ENCODE measurements at regions not wholly inside any gene's neighbourhood (a gene's known extent, or its start where the extent isn't known, plus 50 kb on each side); places are given as distances from the start of the nearest gene placed in this dataset.

DNA sequence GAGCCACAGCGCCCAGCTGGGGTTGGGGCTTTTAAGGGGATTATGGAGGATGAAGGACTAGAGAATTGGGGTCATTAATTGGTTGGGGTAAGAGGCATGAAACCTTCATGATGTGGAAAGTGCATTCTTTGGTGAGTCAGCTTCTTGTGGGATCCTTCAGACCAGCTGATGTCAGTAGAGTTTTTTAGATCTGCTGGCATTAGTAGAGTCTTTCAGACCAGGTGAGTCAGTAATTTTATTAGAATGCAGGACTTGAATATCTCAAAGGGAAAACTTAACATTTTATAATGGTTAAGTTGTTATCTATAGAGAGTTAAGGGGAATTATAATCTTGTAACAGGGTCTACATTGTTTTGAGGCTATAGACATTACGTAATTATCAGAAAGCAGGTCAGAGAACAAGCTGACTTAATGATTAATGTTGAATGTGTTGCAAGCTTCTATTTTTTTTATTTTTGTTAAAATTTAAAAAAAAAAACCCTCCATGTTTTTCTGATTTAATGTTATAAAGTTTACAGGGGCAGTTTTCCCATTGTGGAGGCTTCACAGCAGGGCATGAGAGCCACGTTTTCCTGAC is 160.9 kb upstream of the FMN2 start:
- H3F3A ChIP-seq (ENCODE audit: low read length, unreplicated experiment), result no peaks in the 10 kb centered on the region
- no peak for TF ChIP-seq EZH2 (IDR thresholded peaks at IDR 0.05; ENCODE audit: low read length, unreplicated experiment)
- TF ChIP-seq, protein P1, sequence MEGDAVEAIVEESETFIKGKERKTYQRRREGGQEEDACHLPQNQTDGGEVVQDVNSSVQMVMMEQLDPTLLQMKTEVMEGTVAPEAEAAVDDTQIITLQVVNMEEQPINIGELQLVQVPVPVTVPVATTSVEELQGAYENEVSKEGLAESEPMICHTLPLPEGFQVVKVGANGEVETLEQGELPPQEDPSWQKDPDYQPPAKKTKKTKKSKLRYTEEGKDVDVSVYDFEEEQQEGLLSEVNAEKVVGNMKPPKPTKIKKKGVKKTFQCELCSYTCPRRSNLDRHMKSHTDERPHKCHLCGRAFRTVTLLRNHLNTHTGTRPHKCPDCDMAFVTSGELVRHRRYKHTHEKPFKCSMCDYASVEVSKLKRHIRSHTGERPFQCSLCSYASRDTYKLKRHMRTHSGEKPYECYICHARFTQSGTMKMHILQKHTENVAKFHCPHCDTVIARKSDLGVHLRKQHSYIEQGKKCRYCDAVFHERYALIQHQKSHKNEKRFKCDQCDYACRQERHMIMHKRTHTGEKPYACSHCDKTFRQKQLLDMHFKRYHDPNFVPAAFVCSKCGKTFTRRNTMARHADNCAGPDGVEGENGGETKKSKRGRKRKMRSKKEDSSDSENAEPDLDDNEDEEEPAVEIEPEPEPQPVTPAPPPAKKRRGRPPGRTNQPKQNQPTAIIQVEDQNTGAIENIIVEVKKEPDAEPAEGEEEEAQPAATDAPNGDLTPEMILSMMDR (conservative IDR thresholded peaks at IDR 0.05; ENCODE audit: low read depth, low read length), result no peak
- TF ChIP-seq EZH2phosphoT487 (IDR thresholded peaks at IDR 0.05; ENCODE audit: borderline replicate concordance, low read length), result no peak
- H3K9ac ChIP-seq (ENCODE audit: low read length), result no peak overlapping the region
- H3K27me3 ChIP-seq (ENCODE audit: low read length), result no peaks in the 10 kb centered on the region
- no peaks in the 10 kb centered on the region for H4K20me1 ChIP-seq (ENCODE audit: low read length)
- H3K4me2 ChIP-seq (ENCODE audit: low read length), result no peak overlapping the region; the same call in 1 of the 2 replicates
- H3K79me2 ChIP-seq (ENCODE audit: low read length), result no peaks in the 10 kb centered on the region
- H3K27ac ChIP-seq (ENCODE audit: low read length), result no peak overlapping the region
- intact Hi-C loops (cut with micrococcal nuclease), result no loop called here
- BruUV-seq (replicated peaks), result no TSS peak
- H3K4me3 ChIP-seq (ENCODE audit: low read length), result no peak overlapping the region
- H3K9me3 ChIP-seq (ENCODE audit: low read length), result no peaks in the 10 kb centered on the region
- ChIA-PET CTCF (interaction anchor here (0.6 kb wide), 1 partner anchor 328 kb away, joined by 3 read pairs; no protein-coding TSS in a partner anchor), POLR2A (ENCODE audit: unreplicated experiment) (no interaction called here)
- 0 out of 2 replicates have a peak overlapping the region, but pooled peaks have one; percentile 14 for H2AFZ ChIP-seq (ENCODE audit: low read length)
- H3K9me2 ChIP-seq (replicated peaks; ENCODE audit: low read length), result no peaks in the 10 kb centered on the region
- H3K36me3 ChIP-seq (ENCODE audit: low read depth, low read length), result no peaks in the 10 kb centered on the region
- DNase-seq (peak; percentile 84), ATAC-seq (peak; percentile 90)
- H3K4me1 ChIP-seq (ENCODE audit: insufficient read depth, low read length), result peaks cover 8% of the 10 kb centered on the region

DNA sequence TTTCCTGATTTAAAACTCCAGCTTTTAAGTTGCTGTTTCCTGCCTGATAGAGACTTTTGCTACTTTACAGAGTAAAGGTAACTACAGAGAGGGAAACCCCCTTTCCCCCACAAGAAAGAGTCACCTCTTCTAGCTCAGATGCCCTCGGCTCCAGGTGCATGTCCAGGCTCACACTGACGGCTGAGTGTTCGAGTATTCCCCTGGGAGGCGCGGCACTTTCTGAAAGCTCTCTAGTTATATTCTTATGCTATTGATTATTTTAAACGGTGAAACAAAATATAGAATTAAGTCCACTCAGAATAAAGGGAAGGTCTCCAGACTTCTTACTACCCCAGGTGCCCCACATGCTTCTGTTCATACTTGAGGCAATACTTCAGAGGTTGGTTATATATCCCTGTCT is 160.3 kb upstream of the FMN2 start:
- Histone ChIP-seq H3K36me3 (ENCODE audit: low read depth, low read length) (no peaks in the 10 kb centered on the region), H3K4me2 (ENCODE audit: low read length) (no peak overlapping the region; the same call in 1 of the 2 replicates), H4K20me1 (ENCODE audit: low read length) (no peaks in the 10 kb centered on the region), H3K4me1 (ENCODE audit: insufficient read depth, low read length) (peaks cover 8% of the 10 kb centered on the region), H3K9me3 (ENCODE audit: low read length) (no peaks in the 10 kb centered on the region), H3K79me2 (ENCODE audit: low read length) (no peaks in the 10 kb centered on the region), H2AFZ (ENCODE audit: low read length) (0 out of 2 replicates have a peak overlapping the region, but pooled peaks have one; percentile 14), H3K9me2 (replicated peaks; ENCODE audit: low read length) (no peaks in the 10 kb centered on the region), H3K27me3 (ENCODE audit: low read length) (no peaks in the 10 kb centered on the region), H3K4me3 (ENCODE audit: low read length) (no peak overlapping the region), H3F3A (ENCODE audit: low read length, unreplicated experiment) (no peaks in the 10 kb centered on the region), H3K27ac (ENCODE audit: low read length) (no peak overlapping the region), H3K9ac (ENCODE audit: low read length) (no peak overlapping the region)
- no TSS peak for BruUV-seq (replicated peaks)
- ATAC-seq, result no peak
- ChIA-PET POLR2A (ENCODE audit: unreplicated experiment) (no interaction called here), CTCF (no interaction called here)
- intact Hi-C loops (cut with micrococcal nuclease), result no loop called here
- DNase-seq, result no peak
- TF ChIP-seq EZH2phosphoT487 (IDR thresholded peaks at IDR 0.05; ENCODE audit: borderline replicate concordance, low read length) (no peak), EZH2 (IDR thresholded peaks at IDR 0.05; ENCODE audit: low read length, unreplicated experiment) (no peak)
- TF ChIP-seq, protein P1 (conservative IDR thresholded peaks at IDR 0.05; ENCODE audit: low read depth, low read length), result no peak

DNA sequence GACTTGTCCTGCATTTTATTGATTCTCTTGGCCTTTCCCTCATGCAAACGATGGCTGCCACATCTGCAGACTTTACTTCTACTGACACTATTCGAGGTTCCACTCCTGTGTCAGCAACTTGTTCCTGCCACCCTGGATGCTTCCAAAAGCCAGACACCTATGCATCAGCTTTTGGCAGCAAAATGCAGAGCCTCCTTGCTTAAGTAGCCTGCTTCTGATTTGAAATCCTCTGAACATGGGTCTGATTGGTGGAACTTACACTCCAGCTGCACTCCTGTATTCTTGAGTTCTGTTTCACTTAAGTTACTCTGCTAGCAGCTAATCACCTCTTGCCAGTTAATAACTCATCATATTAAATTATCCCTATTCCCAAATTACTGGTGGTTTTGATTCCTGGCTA is 152.1 kb upstream of the FMN2 start:
- intact Hi-C loops (cut with micrococcal nuclease), result no loop called here
- CTCF ChIA-PET, result no interaction called here
- no TSS peak for BruUV-seq (replicated peaks)

More for the DNA sequence above, 152.1 kb upstream of the FMN2 start:
- H3K27me3 ChIP-seq (ENCODE audit: low read length), result no peaks in the 10 kb centered on the region
- no peaks in the 10 kb centered on the region for H3K79me2 ChIP-seq (ENCODE audit: low read length)
- H3F3A ChIP-seq (ENCODE audit: low read length, unreplicated experiment), result no peaks in the 10 kb centered on the region
- no peak overlapping the region for H2AFZ ChIP-seq (ENCODE audit: low read length)
- TF ChIP-seq EZH2phosphoT487 (IDR thresholded peaks at IDR 0.05; ENCODE audit: borderline replicate concordance, low read length) (no peak), EZH2 (IDR thresholded peaks at IDR 0.05; ENCODE audit: low read length, unreplicated experiment) (no peak)
- TF ChIP-seq, protein P1 (conservative IDR thresholded peaks at IDR 0.05; ENCODE audit: low read depth, low read length), result no peak
- no peak overlapping the region for H3K27ac ChIP-seq (ENCODE audit: low read length)
- H3K4me1 ChIP-seq (ENCODE audit: insufficient read depth, low read length), result no peaks in the 10 kb centered on the region
- no peaks in the 10 kb centered on the region for H3K9me3 ChIP-seq (ENCODE audit: low read length)
- no peaks in the 10 kb centered on the region for H4K20me1 ChIP-seq (ENCODE audit: low read length)
- no peak for ATAC-seq
- no peaks in the 10 kb centered on the region for H3K36me3 ChIP-seq (ENCODE audit: low read depth, low read length)
- no peak overlapping the region for H3K9ac ChIP-seq (ENCODE audit: low read length)
- no peak overlapping the region for H3K4me2 ChIP-seq (ENCODE audit: low read length)
- H3K4me3 ChIP-seq (ENCODE audit: low read length), result no peak overlapping the region
- DNase-seq, result no peak
- POLR2A ChIA-PET (ENCODE audit: unreplicated experiment), result interaction anchor here (0.6 kb wide), 1 partner anchor 24 kb away, joined by 4 read pairs; no protein-coding TSS in a partner anchor
- H3K9me2 ChIP-seq (replicated peaks; ENCODE audit: low read length), result no peaks in the 10 kb centered on the region

Measured in PC-3 (cell line).